H1 (cell line): ENCODE measurements at regions not wholly inside any gene's neighbourhood (a gene's known extent, or its start where the extent isn't known, plus 50 kb on each side); places are given as distances from the start of the nearest gene placed in this dataset.

ENCODE experiments used
- CTCF ChIA-PET: fragments of 300-600 bp; sonication (Branson Sonifier 250); formaldehyde crosslinking; loops from one replicate; lab custom pipeline; 2021; ENCODE audit not compliant: partially characterized antibody; lab: Charles Lee
- POLR2A ChIA-PET: fragments of 300-600 bp; sonication (Branson Sonifier 250); formaldehyde crosslinking; loops from one replicate; lab custom pipeline; 2021; ENCODE audit warnings: inconsistent platforms; ENCODE audit not compliant: partially characterized antibody; lab: Charles Lee
- DNase-seq, 2 experiments: peaks; one replicate each; pipeline versions ENCODE4 v3.0.0 to v3.0.0-alpha.2; 2010 to 2022; ENCODE audit warnings: low spot score in 2 of 2, low read depth in 1 of 2, mixed read lengths in 1 of 2
- FAIRE-seq: peaks from 2 replicates; lab custom pipeline; 2011; peaks lifted over from hg19 to GRCh38; lab: Jason Lieb, UNC
- H2AFZ ChIP-seq: 2 replicates; pipeline ENCODE4 v1.8.1; 2012; ENCODE audit warnings: low read length, inconsistent platforms
- H2AK5ac ChIP-seq: 2 replicates; pipeline ENCODE4 v1.6.1; 2013; ENCODE audit warnings: low read depth, low read length
- H2BK120ac ChIP-seq: replicated peaks from 2 replicates; pipeline ENCODE3; 2013; ENCODE audit warnings: low read depth, low read length, inconsistent platforms
- H2BK12ac ChIP-seq: 2 replicates; pipeline ENCODE4 v1.6.1; 2013; ENCODE audit warnings: low read depth, low read length
- H2BK15ac ChIP-seq: 2 replicates; pipeline ENCODE4 v1.6.1; 2013; ENCODE audit warnings: low read length
- H2BK20ac ChIP-seq: 2 replicates; pipeline ENCODE4 v1.6.1; 2013; ENCODE audit warnings: low read length
- H2BK5ac ChIP-seq: 2 replicates; pipeline ENCODE4 v1.6.1; 2013; ENCODE audit warnings: low read depth, low read length
- H3K14ac ChIP-seq: 2 replicates; pipeline ENCODE4 v1.6.1; 2013; ENCODE audit warnings: inconsistent platforms; ENCODE audit not compliant: insufficient read length
- H3K18ac ChIP-seq: 2 replicates; pipeline ENCODE4 v1.6.1; 2013; ENCODE audit warnings: low read length; ENCODE audit errors: extremely low read depth
- H3K23ac ChIP-seq: 2 replicates; pipeline ENCODE4 v1.6.1; 2013; ENCODE audit warnings: inconsistent platforms; ENCODE audit not compliant: insufficient read length
- H3K23me2 ChIP-seq: 2 replicates; pipeline ENCODE4 v1.6.1; 2013; ENCODE audit warnings: low read depth, low read length
- H3K27ac ChIP-seq: 2 replicates; pipeline ENCODE4 v1.6.1; 2011; ENCODE audit warnings: low read depth, low read length, inconsistent platforms
- H3K27me3 ChIP-seq, 4 experiments: replicated peaks in 1 of 4; 1 replicate in 1 of 4; 2 replicates in 3 of 4; pipeline versions ENCODE4 v1.6.1 to v1.8.1; 2011 to 2013; ENCODE audit warnings: low read length in 3 of 4, mild to moderate bottlenecking in 3 of 4, inconsistent platforms in 2 of 4, mixed read lengths in 2 of 4, moderate library complexity in 1 of 4; ENCODE audit not compliant: control insufficient read depth in 3 of 4, insufficient read depth in 3 of 4; ENCODE audit errors: extremely low read depth in 1 of 4
- H3K36me3 ChIP-seq, 4 experiments: 2 replicates each; pipeline versions ENCODE4 v1.6.1 to v1.8.1; 2011 to 2013; ENCODE audit warnings: mild to moderate bottlenecking in 4 of 4, low read length in 3 of 4, moderate library complexity in 2 of 4, control low read depth in 1 of 4, inconsistent platforms in 1 of 4; ENCODE audit not compliant: insufficient read depth in 4 of 4, control insufficient read depth in 2 of 4
- H3K4ac ChIP-seq: replicated peaks from 2 replicates; pipeline ENCODE3; 2013; ENCODE audit warnings: low read length, low read depth, mixed read lengths, inconsistent platforms; ENCODE audit not compliant: insufficient read length
- H3K4me1 ChIP-seq, 4 experiments: replicated peaks in 1 of 4; 1 replicate in 1 of 4; 2 replicates in 3 of 4; pipeline versions ENCODE4 v1.6.1 to v1.8.1; 2011 to 2013; ENCODE audit warnings: low read length in 3 of 4, inconsistent platforms in 2 of 4, mixed read lengths in 1 of 4; ENCODE audit not compliant: insufficient read depth in 4 of 4, control insufficient read depth in 3 of 4
- H3K4me2 ChIP-seq, 2 experiments: 2 replicates each; pipeline versions ENCODE4 v1.6.1 to v1.8.1; 2011 to 2013; ENCODE audit warnings: low read depth in 2 of 2, low read length in 2 of 2, control low read depth in 1 of 2, inconsistent platforms in 1 of 2, mild to moderate bottlenecking in 1 of 2; ENCODE audit not compliant: insufficient read depth in 1 of 2
- H3K4me3 ChIP-seq, 4 experiments: fragments of 200-600, 300-600 bp in 1 of 4; sonication (generic), shearing (Covaris generic), sonication (Bioruptor Twin) in 1 of 4; 2 replicates each; pipeline versions ENCODE4 v1.5.1 to v1.8.1; 2011 to 2016; ENCODE audit warnings: low read length in 4 of 4, low read depth in 3 of 4, control low read depth in 2 of 4, inconsistent platforms in 2 of 4, mild to moderate bottlenecking in 2 of 4, mixed read lengths in 1 of 4, moderate library complexity in 1 of 4; ENCODE audit not compliant: insufficient read depth in 2 of 4; ENCODE audit errors: extremely low read depth in 1 of 4
- H3K56ac ChIP-seq: replicated peaks from 2 replicates; pipeline ENCODE3; 2013; ENCODE audit warnings: low read depth, mild to moderate bottlenecking, mixed read lengths, low read length, inconsistent platforms; ENCODE audit not compliant: insufficient read length
- H3K79me1 ChIP-seq: 2 replicates; pipeline ENCODE4 v1.6.1; 2013; ENCODE audit warnings: low read depth, low read length, control low read depth
- H3K79me2 ChIP-seq, 2 experiments: 2 replicates each; pipeline versions ENCODE4 v1.6.1 to v1.8.1; 2012 to 2013; ENCODE audit warnings: low read length in 2 of 2, mild to moderate bottlenecking in 2 of 2, inconsistent platforms in 1 of 2; ENCODE audit not compliant: insufficient read depth in 2 of 2, control insufficient read depth in 1 of 2
- H3K9ac ChIP-seq, 4 experiments: replicated peaks in 1 of 4; 1 replicate in 1 of 4; 2 replicates in 3 of 4; pipeline versions ENCODE4 v1.6.1 to v1.8.1; 2011 to 2013; ENCODE audit warnings: low read depth in 3 of 4, low read length in 3 of 4, control low read depth in 2 of 4, mild to moderate bottlenecking in 2 of 4, moderate library complexity in 2 of 4, inconsistent platforms in 1 of 4; ENCODE audit errors: extremely low read depth in 1 of 4
- H3K9me3 ChIP-seq, 2 experiments: 2 replicates each; pipeline versions ENCODE4 v1.6.1 to v1.8.1; 2012 to 2013; ENCODE audit warnings: mild to moderate bottlenecking in 2 of 2, moderate library complexity in 2 of 2, control low read depth in 1 of 2, inconsistent platforms in 1 of 2, low read depth in 1 of 2, low read length in 1 of 2, mixed read lengths in 1 of 2; ENCODE audit not compliant: insufficient read depth in 2 of 2
- H4K20me1 ChIP-seq, 2 experiments: replicated peaks in 1 of 2; 2 replicates each; pipeline versions ENCODE3 to v1.8.1; 2011 to 2013; ENCODE audit warnings: inconsistent platforms in 2 of 2, low read length in 2 of 2, mild to moderate bottlenecking in 1 of 2; ENCODE audit not compliant: insufficient read depth in 2 of 2, control insufficient read depth in 1 of 2
- H4K5ac ChIP-seq: 2 replicates; pipeline ENCODE4 v1.6.1; 2013; ENCODE audit warnings: low read length, low read depth, mixed read lengths, inconsistent platforms; ENCODE audit not compliant: insufficient read length
- H4K8ac ChIP-seq: 2 replicates; pipeline ENCODE4 v1.8.0; 2013; ENCODE audit warnings: mild to moderate bottlenecking, moderate library complexity, low read length, inconsistent platforms; ENCODE audit not compliant: insufficient read depth; ENCODE audit errors: extremely low read depth
- H4K91ac ChIP-seq: replicated peaks from 2 replicates; pipeline ENCODE3; 2013; ENCODE audit warnings: low read length, mixed read lengths, inconsistent platforms; ENCODE audit not compliant: insufficient read length
- EGR1 ChIP-seq: IDR thresholded peaks from 2 replicates; pipeline ENCODE4 v1.6.1; 2011; ENCODE audit warnings: low read depth, low read length, borderline replicate concordance
- RAD21 ChIP-seq, 2 experiments: IDR thresholded peaks in 1 of 2; conservative IDR thresholded peaks in 1 of 2; 2 replicates each; pipeline ENCODE4 v1.6.1; 2011; ENCODE audit warnings: low read depth in 2 of 2, low read length in 2 of 2, improper control_type of control experiment in 1 of 2, inconsistent platforms in 1 of 2, mild to moderate bottlenecking in 1 of 2, moderate library complexity in 1 of 2
- WGBS, 2 experiments: shearing (Covaris generic) in 1 of 2; methylation state at CpG; one replicate each; pipeline versions ENCODE4 v1.1.6 to v1.1.7; 2013 to 2015; ENCODE audit warnings: low lambda C conversion rate in 2 of 2, mixed read lengths in 2 of 2, inconsistent platforms in 1 of 2, low coverage in 1 of 2, missing lambda C conversion rate in 1 of 2; ENCODE audit not compliant: insufficient replicate concordance in 2 of 2, insufficient coverage in 1 of 2, insufficient read length in 1 of 2; ENCODE audit errors: extremely low coverage in 1 of 2, missing lambda C conversion rate in 1 of 2; 5-methylcytosine and 5-hydroxymethylcytosine counted together
- TF ChIP-seq, protein P1 (sequence below): IDR thresholded peaks from 2 replicates; pipeline ENCODE4 v1.6.1; 2012; ENCODE audit warnings: low read length, inconsistent platforms

GRCh38 chr5:126129431-126129830 lies 293.8 kb upstream of the GRAMD2B start:
- WGBS, 2 experiments = 95% methylated on average over 2 of the region's 2 CpGs; no CpG with 5 or more reads in 1 of the 2 experiments
- no peak overlapping the region for H3K14ac ChIP-seq
- CTCF ChIA-PET = interaction anchor here (0.6 kb wide), 2 partner anchors 256 to 403 kb away, joined by 3 read pairs; no protein-coding TSS in a partner anchor
- no peak overlapping the region for H3K27ac ChIP-seq
- H3K79me2 ChIP-seq = no peaks in the 10 kb centered on the region
- DNase-seq = no peak
- POLR2A ChIA-PET = no interaction called here
- no peaks in the 10 kb centered on the region for H3K27me3 ChIP-seq
- H3K36me3 ChIP-seq = no peaks in the 10 kb centered on the region
- H3K9me3 ChIP-seq = no peaks in the 10 kb centered on the region
- no peaks in the 10 kb centered on the region for H4K20me1 ChIP-seq
- H3K9ac ChIP-seq = no peak overlapping the region
- no peak overlapping the region for H2AK5ac ChIP-seq
- no peak overlapping the region for H4K8ac ChIP-seq
- no peak overlapping the region for H4K5ac ChIP-seq
- no peak overlapping the region for H4K91ac ChIP-seq
- no peak overlapping the region for H3K56ac ChIP-seq
- no peak overlapping the region for H2BK5ac ChIP-seq
- no peak for FAIRE-seq
- H2BK20ac ChIP-seq = no peak overlapping the region
- peaks cover 0 to 1% (median 0%) of the 10 kb centered on the region in 4 experiments; a peak in 1 of 7 replicates for H3K4me1 ChIP-seq
- no peak overlapping the region for H2BK15ac ChIP-seq
- H2BK120ac ChIP-seq = no peak overlapping the region
- H3K4ac ChIP-seq = no peak overlapping the region
- no peak overlapping the region for H3K4me3 ChIP-seq
- no peak overlapping the region for H3K4me2 ChIP-seq
- no peak overlapping the region for H3K18ac ChIP-seq
- H3K23me2 ChIP-seq = no peaks in the 10 kb centered on the region
- H3K23ac ChIP-seq = no peak overlapping the region
- no peak overlapping the region for H2AFZ ChIP-seq
- H2BK12ac ChIP-seq = no peak overlapping the region
- no peaks in the 10 kb centered on the region for H3K79me1 ChIP-seq
- TF ChIP-seq, protein P1, sequence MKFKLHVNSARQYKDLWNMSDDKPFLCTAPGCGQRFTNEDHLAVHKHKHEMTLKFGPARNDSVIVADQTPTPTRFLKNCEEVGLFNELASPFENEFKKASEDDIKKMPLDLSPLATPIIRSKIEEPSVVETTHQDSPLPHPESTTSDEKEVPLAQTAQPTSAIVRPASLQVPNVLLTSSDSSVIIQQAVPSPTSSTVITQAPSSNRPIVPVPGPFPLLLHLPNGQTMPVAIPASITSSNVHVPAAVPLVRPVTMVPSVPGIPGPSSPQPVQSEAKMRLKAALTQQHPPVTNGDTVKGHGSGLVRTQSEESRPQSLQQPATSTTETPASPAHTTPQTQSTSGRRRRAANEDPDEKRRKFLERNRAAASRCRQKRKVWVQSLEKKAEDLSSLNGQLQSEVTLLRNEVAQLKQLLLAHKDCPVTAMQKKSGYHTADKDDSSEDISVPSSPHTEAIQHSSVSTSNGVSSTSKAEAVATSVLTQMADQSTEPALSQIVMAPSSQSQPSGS = no peak
- TF ChIP-seq EGR1 = no peak
- TF ChIP-seq RAD21 (IDR thresholded peaks at IDR 0.05 in 1 of 2, conservative IDR thresholded peaks at IDR 0.05 in 1 of 2; ENCODE audit: low read depth in 2 of 2, low read length in 2 of 2) = peak in 1 of 2 experiments; percentile 35; a peak in 2 of 4 replicates
